MM.1S (cell line): ENCODE measurements at regions not wholly inside any gene's neighbourhood (a gene's known extent, or its start where the extent isn't known, plus 50 kb on each side); places are given as distances from the start of the nearest gene placed in this dataset.

Experiments
- EZH2 ChIP-seq: fragments of 300-600 bp; sonication (generic); optimal IDR thresholded peaks from 2 replicates; pipeline ENCODE3; 2017; ENCODE audit warnings: low read depth, mild to moderate bottlenecking, antibody characterized with exemption, low read length, mixed read lengths
- TF ChIP-seq, protein P1 (sequence below): fragments of 300-600 bp; sonication (generic); IDR thresholded peaks from 2 replicates; pipeline ENCODE4 v1.5.1; 2016; ENCODE audit warnings: antibody characterized with exemption, low read length, mixed read lengths

DNA sequence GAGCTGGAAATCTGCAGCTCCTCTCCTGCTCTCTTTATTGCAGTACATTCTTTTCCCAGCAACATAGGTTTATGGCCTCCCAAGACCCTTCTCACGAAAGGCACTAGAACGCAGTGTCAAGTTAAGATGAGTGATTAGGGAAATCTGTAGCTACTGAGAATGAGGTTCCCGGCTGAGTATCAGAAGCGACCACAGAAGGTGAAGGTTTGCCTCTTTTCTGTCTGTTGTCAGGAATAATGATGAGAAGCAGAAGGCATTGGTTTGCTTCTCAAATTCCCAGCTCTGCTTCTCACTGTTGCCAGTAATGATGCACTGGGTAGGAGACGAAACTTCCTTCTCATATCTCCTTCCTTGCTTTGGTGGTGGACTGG is 128.4 kb downstream of the NTMT2 start:
- TF ChIP-seq, protein P1, sequence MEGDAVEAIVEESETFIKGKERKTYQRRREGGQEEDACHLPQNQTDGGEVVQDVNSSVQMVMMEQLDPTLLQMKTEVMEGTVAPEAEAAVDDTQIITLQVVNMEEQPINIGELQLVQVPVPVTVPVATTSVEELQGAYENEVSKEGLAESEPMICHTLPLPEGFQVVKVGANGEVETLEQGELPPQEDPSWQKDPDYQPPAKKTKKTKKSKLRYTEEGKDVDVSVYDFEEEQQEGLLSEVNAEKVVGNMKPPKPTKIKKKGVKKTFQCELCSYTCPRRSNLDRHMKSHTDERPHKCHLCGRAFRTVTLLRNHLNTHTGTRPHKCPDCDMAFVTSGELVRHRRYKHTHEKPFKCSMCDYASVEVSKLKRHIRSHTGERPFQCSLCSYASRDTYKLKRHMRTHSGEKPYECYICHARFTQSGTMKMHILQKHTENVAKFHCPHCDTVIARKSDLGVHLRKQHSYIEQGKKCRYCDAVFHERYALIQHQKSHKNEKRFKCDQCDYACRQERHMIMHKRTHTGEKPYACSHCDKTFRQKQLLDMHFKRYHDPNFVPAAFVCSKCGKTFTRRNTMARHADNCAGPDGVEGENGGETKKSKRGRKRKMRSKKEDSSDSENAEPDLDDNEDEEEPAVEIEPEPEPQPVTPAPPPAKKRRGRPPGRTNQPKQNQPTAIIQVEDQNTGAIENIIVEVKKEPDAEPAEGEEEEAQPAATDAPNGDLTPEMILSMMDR = no peak
- TF ChIP-seq EZH2 = no peak
